Fibroblast of lung (primary cell): ENCODE measurements at regions not wholly inside any gene's neighbourhood (a gene's known extent, or its start where the extent isn't known, plus 50 kb on each side); places are given as distances from the start of the nearest gene placed in this dataset.

Source experiments
- EZH2 ChIP-seq: IDR thresholded peaks from 2 replicates; pipeline ENCODE4 v1.5.1; 2012; ENCODE audit warnings: low read length, control low read depth, mild to moderate bottlenecking; ENCODE audit errors: missing control alignments
- TF ChIP-seq, protein P1 (sequence below), 2 donors: IDR thresholded peaks in 1 of 2; conservative IDR thresholded peaks in 1 of 2; 1 replicate in 1 of 2; 2 replicates in 1 of 2; pipeline ENCODE4 v1.5.1; 2011 to 2012; ENCODE audit warnings: low read length in 2 of 2, control low read depth in 1 of 2, inconsistent platforms in 1 of 2, low read depth in 1 of 2, mild to moderate bottlenecking in 1 of 2

DNA sequence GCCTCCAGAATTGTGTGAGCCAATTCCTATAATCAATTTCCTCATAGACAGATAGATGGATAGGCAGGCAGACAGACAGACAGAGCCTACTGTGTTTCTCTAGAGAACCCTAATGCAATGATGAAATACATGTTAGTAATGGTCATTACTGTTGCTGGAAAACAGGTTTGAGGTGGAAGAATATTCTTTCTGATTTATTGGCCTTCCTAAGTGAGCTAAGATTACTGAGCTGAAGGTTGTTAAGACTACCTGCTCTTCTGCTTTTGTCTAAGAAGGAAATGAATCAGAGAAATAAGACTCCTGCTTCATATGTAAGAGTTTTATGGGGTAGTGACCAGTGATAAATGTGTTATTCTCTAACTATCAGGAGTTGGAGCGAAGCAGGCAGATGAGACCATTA is 219.9 kb downstream of the ELAVL2 start:
- TF ChIP-seq, protein P1, sequence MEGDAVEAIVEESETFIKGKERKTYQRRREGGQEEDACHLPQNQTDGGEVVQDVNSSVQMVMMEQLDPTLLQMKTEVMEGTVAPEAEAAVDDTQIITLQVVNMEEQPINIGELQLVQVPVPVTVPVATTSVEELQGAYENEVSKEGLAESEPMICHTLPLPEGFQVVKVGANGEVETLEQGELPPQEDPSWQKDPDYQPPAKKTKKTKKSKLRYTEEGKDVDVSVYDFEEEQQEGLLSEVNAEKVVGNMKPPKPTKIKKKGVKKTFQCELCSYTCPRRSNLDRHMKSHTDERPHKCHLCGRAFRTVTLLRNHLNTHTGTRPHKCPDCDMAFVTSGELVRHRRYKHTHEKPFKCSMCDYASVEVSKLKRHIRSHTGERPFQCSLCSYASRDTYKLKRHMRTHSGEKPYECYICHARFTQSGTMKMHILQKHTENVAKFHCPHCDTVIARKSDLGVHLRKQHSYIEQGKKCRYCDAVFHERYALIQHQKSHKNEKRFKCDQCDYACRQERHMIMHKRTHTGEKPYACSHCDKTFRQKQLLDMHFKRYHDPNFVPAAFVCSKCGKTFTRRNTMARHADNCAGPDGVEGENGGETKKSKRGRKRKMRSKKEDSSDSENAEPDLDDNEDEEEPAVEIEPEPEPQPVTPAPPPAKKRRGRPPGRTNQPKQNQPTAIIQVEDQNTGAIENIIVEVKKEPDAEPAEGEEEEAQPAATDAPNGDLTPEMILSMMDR (conservative IDR thresholded peaks at IDR 0.05 in 1 of 2, IDR thresholded peaks at IDR 0.05 in 1 of 2; ENCODE audit: low read depth in 1 of 2, low read length in 2 of 2): no peak
- TF ChIP-seq EZH2: no peak
